ENCODE measurements at regions not wholly inside any gene's neighbourhood (a gene's known extent, or its start where the extent isn't known, plus 50 kb on each side); places are given as distances from the start of the nearest gene placed in this dataset.

- TF ChIP-seq EZH2 (IDR thresholded peaks at IDR 0.05) (no peak), POLR2AphosphoS5 (IDR thresholded peaks at IDR 0.05; ENCODE audit: borderline replicate concordance, low read depth, low read length) (no peak)
Observed at GRCh38 chr17:51353296-51353695, 93.0 kb downstream of the UTP18 start.
